Sigmoid colon (tissue), 4 donors: ENCODE measurements at regions not wholly inside any gene's neighbourhood (a gene's known extent, or its start where the extent isn't known, plus 50 kb on each side); places are given as distances from the start of the nearest gene placed in this dataset.

ENCODE experiments used
- POLR2A ChIP-seq, 2 donors: fragments of 450-650 bp; IDR thresholded peaks; one replicate each; pipeline ENCODE4 v1.6.1; 2016; ENCODE audit warnings: antibody characterized with exemption in 2 of 2, mild to moderate bottlenecking in 2 of 2, moderate library complexity in 2 of 2
- POLR2AphosphoS5 ChIP-seq, 4 donors: sonication (generic); formaldehyde crosslinking; IDR thresholded peaks; one replicate each; pipeline ENCODE4 v1.6.1; 2017; ENCODE audit warnings: antibody characterized with exemption in 4 of 4

- TF ChIP-seq POLR2A (IDR thresholded peaks at IDR 0.05) (no peak), POLR2AphosphoS5 (IDR thresholded peaks at IDR 0.05) (no peak)
Observed at GRCh38 chr13:61927648-61928047, 512.0 kb upstream of the PCDH20 start.
